ENCODE measurements at regions not wholly inside any gene's neighbourhood (a gene's known extent, or its start where the extent isn't known, plus 50 kb on each side); places are given as distances from the start of the nearest gene placed in this dataset.

- no peaks in the 10 kb centered on the region for H3K36me3 ChIP-seq
- TF ChIP-seq EP300 (IDR thresholded peaks at IDR 0.05) (no peak), CTCF (IDR thresholded peaks at IDR 0.05) (no peak), POLR2A (IDR thresholded peaks at IDR 0.05) (no peak)
- no peaks in the 10 kb centered on the region for H3K27me3 ChIP-seq
- no peak overlapping the region for H3K4me3 ChIP-seq
- H3K4me1 ChIP-seq = no peaks in the 10 kb centered on the region
- DNase-seq (ENCODE audit: low spot score in 2 of 2) = no peak
- H3K27ac ChIP-seq = no peak overlapping the region
- WGBS, 2 donors = 60 to 65% methylated on average over 17 of the region's 17 CpGs
- no peaks in the 10 kb centered on the region for H3K9me3 ChIP-seq
These were observed 182.9 kb downstream of the MAF start for GRCh38 chr16:79417601-79418008.

GRCh38 chr16:79415983-79416640 is 184.4 kb downstream of the MAF start:
- H3K9me3 ChIP-seq = no peaks in the 10 kb centered on the region
- H3K27me3 ChIP-seq = no peaks in the 10 kb centered on the region
- TF ChIP-seq EP300 (IDR thresholded peaks at IDR 0.05) (no peak), CTCF (IDR thresholded peaks at IDR 0.05) (no peak), POLR2A (IDR thresholded peaks at IDR 0.05) (no peak)
- H3K4me1 ChIP-seq = no peaks in the 10 kb centered on the region
- H3K36me3 ChIP-seq = no peaks in the 10 kb centered on the region
- H3K4me3 ChIP-seq = no peak overlapping the region
- no peak for DNase-seq (ENCODE audit: low spot score in 2 of 2)
- 81 to 89% methylated on average over 12 of the region's 12 CpGs for WGBS, 2 donors
- H3K27ac ChIP-seq = no peak overlapping the region

GRCh38 chr16:79412783-79413225 is 187.7 kb downstream of the MAF start:
- no peak for DNase-seq (ENCODE audit: low spot score in 2 of 2)
- Histone ChIP-seq H3K9me3 (no peaks in the 10 kb centered on the region), H3K4me3 (no peak overlapping the region), H3K36me3 (no peaks in the 10 kb centered on the region), H3K27me3 (no peaks in the 10 kb centered on the region), H3K4me1 (no peaks in the 10 kb centered on the region), H3K27ac (no peak overlapping the region)
- 83 to 91% methylated on average over 3 of the region's 3 CpGs for WGBS, 2 donors
- no peak for TF ChIP-seq POLR2A (IDR thresholded peaks at IDR 0.05)
- no peak for TF ChIP-seq EP300 (IDR thresholded peaks at IDR 0.05)
- no peak for TF ChIP-seq CTCF (IDR thresholded peaks at IDR 0.05)

DNA sequence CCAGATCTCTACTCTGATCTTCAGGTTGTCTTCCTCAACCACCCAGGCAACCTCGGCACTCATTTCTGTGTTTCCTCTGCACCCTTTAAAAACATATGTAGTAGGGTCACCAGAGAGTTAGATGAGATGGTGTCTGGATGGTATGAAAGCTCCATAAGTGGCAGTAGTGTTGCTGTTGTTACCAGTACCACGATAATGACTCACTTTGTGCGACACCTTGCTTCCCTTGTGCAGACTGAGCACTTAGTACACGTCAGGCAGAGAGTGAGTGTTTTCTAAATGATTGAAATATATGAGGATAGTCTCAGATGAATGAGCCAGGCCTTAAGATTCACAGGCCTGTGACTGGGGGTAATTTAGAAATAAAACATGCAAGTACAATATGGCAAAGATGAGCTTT is 188.7 kb downstream of the MAF start:
- H3K27ac ChIP-seq = no peak overlapping the region
- DNase-seq (ENCODE audit: low spot score in 2 of 2) = no peak
- 82 to 85% methylated on average over 4 of the region's 4 CpGs for WGBS, 2 donors
- H3K4me3 ChIP-seq = no peak overlapping the region
- no peaks in the 10 kb centered on the region for H3K27me3 ChIP-seq
- H3K36me3 ChIP-seq = no peaks in the 10 kb centered on the region
- H3K9me3 ChIP-seq = no peaks in the 10 kb centered on the region
- TF ChIP-seq CTCF (IDR thresholded peaks at IDR 0.05) (no peak), POLR2A (IDR thresholded peaks at IDR 0.05) (no peak), EP300 (IDR thresholded peaks at IDR 0.05) (no peak)
- no peaks in the 10 kb centered on the region for H3K4me1 ChIP-seq

DNA sequence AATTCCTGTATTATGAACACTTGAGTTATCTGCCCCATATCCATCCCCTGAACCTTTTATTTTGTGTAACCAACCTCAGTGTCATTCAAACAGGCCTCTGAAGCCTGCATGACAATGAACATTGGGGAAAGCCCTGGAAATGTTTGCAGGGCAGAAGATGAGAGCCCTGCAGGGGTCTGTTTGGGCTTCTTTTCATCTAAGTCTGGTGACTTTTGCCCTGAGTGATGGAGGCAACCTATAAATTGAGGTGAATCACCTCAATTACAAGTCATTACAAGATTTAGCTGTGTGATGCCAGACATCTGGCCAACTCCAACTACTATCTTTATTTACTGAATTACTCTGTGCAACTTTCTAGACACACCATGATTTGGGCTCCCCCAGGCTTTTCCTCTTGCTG is 189.2 kb downstream of the MAF start:
- Histone ChIP-seq H3K4me3 (no peak overlapping the region), H3K9me3 (no peaks in the 10 kb centered on the region), H3K27me3 (no peaks in the 10 kb centered on the region), H3K27ac (no peak overlapping the region), H3K36me3 (no peaks in the 10 kb centered on the region), H3K4me1 (no peaks in the 10 kb centered on the region)
- no peak for TF ChIP-seq CTCF (IDR thresholded peaks at IDR 0.05)
- no peak for TF ChIP-seq EP300 (IDR thresholded peaks at IDR 0.05)
- no peak for TF ChIP-seq POLR2A (IDR thresholded peaks at IDR 0.05)
- DNase-seq (ENCODE audit: low spot score in 2 of 2) = no peak

All from tibial nerve (tissue), 4 donors.